ENCODE measurements at regions not wholly inside any gene's neighbourhood (a gene's known extent, or its start where the extent isn't known, plus 50 kb on each side); places are given as distances from the start of the nearest gene placed in this dataset.

DNA sequence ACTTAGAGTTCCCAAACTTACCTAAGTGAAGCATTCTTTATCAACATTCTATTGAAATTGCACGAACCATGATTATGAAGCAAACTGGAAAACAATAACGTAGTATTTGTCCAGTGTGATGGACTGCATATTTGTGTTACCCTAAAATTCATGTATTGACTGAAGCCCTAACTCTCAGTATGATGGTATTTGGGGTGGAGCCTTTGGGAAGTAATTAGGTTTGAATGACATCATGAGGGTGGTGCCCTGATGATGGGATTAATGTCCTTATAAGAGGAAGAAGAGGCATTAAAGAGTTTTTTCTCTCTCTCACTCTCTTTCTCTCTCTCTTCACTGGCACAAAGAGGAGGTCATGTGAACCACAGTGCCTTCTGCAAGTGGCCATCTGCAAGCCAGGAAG is 365.4 kb upstream of the PTGER4 start:
- TF ChIP-seq, protein P1, sequence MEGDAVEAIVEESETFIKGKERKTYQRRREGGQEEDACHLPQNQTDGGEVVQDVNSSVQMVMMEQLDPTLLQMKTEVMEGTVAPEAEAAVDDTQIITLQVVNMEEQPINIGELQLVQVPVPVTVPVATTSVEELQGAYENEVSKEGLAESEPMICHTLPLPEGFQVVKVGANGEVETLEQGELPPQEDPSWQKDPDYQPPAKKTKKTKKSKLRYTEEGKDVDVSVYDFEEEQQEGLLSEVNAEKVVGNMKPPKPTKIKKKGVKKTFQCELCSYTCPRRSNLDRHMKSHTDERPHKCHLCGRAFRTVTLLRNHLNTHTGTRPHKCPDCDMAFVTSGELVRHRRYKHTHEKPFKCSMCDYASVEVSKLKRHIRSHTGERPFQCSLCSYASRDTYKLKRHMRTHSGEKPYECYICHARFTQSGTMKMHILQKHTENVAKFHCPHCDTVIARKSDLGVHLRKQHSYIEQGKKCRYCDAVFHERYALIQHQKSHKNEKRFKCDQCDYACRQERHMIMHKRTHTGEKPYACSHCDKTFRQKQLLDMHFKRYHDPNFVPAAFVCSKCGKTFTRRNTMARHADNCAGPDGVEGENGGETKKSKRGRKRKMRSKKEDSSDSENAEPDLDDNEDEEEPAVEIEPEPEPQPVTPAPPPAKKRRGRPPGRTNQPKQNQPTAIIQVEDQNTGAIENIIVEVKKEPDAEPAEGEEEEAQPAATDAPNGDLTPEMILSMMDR (IDR thresholded peaks at IDR 0.05) = no peak
- TF ChIP-seq POLR2A (IDR thresholded peaks at IDR 0.05) = no peak

Measured in uterus (tissue), 2 donors.